Astrocyte (in vitro differentiated cells and primary cell): ENCODE measurements at regions not wholly inside any gene's neighbourhood (a gene's known extent, or its start where the extent isn't known, plus 50 kb on each side); places are given as distances from the start of the nearest gene placed in this dataset.

ENCODE experiments used
- CTCF ChIP-seq: IDR thresholded peaks from 2 replicates; pipeline ENCODE4 v1.5.1; 2011; ENCODE audit warnings: low read depth, mild to moderate bottlenecking, inconsistent platforms, low read length, moderate library complexity; ENCODE audit not compliant: insufficient read depth
- EZH2 ChIP-seq: IDR thresholded peaks from 2 replicates; pipeline ENCODE4 v1.6.1; 2012; ENCODE audit warnings: mild to moderate bottlenecking, low read length, inconsistent platforms; ENCODE audit not compliant: insufficient read depth

GRCh38 chr1:5256793-5257192 lies 602.4 kb downstream of the AJAP1 start:
- TF ChIP-seq CTCF (no peak), EZH2 (no peak)
